Esophagus (tissue), 2 donors: ENCODE measurements at regions not wholly inside any gene's neighbourhood (a gene's known extent, or its start where the extent isn't known, plus 50 kb on each side); places are given as distances from the start of the nearest gene placed in this dataset.
A peak's percentile ranks its signal among the peaks of the same experiment; 100 is the strongest.
"Not testable (repeated sequence)": the region's sequence is repeated elsewhere in the genome, so short reads cannot be mapped to it uniquely, and the experiment has no call there.

Experiments used
- H3K27ac ChIP-seq, 2 donors: one replicate each; pipeline ENCODE4 v1.5.1; 2013; ENCODE audit warnings: low read depth in 2 of 2, mild to moderate bottlenecking in 2 of 2, inconsistent platforms in 1 of 2, low read length in 1 of 2, moderate library complexity in 1 of 2
- H3K27me3 ChIP-seq, 2 donors: one replicate each; pipeline ENCODE4 v1.6.1; 2013; ENCODE audit warnings: low read length in 2 of 2, control low read depth in 1 of 2, mild to moderate bottlenecking in 1 of 2; ENCODE audit not compliant: insufficient read depth in 2 of 2, control insufficient read depth in 1 of 2
- H3K36me3 ChIP-seq, 2 donors: one replicate each; pipeline ENCODE4 v1.6.1; 2013; ENCODE audit warnings: low read length in 1 of 2; ENCODE audit not compliant: control insufficient read depth in 2 of 2, insufficient read depth in 2 of 2
- H3K4me1 ChIP-seq, 2 donors: one replicate each; pipeline ENCODE4 v1.6.1; 2013; ENCODE audit warnings: low read length in 1 of 2; ENCODE audit not compliant: control insufficient read depth in 2 of 2, insufficient read depth in 2 of 2
- H3K4me3 ChIP-seq, 2 donors: one replicate each; pipeline ENCODE4 v1.5.1; 2013; ENCODE audit warnings: low read length in 2 of 2, mild to moderate bottlenecking in 2 of 2, low read depth in 1 of 2, moderate library complexity in 1 of 2
- H3K9me3 ChIP-seq, 2 donors: one replicate each; pipeline ENCODE4 v1.6.1; 2013; ENCODE audit warnings: mild to moderate bottlenecking in 2 of 2, low read depth in 1 of 2, low read length in 1 of 2, moderate library complexity in 1 of 2; ENCODE audit not compliant: control insufficient read depth in 2 of 2, insufficient read depth in 1 of 2
- WGBS, 2 donors: extraction: QIAGEN DNeasy Blood & Tissue Kit; methylation state at CpG; one replicate each; pipeline ENCODE4 v1.1.7; 2013; 5-methylcytosine and 5-hydroxymethylcytosine counted together
- donor health status: healthy with polysubstance abuse.
- donor health status: Bipolar disorder and iron deficiency.

- not testable (repeated sequence) for H3K27ac ChIP-seq, H3K4me1 ChIP-seq, H3K4me3 ChIP-seq, H3K36me3 ChIP-seq, H3K9me3 ChIP-seq, H3K27me3 ChIP-seq
- WGBS, 2 donors, result 86 to 89% methylated on average over 8 of the region's 8 CpGs
These were observed 138.0 kb downstream of the OR2B2 start for GRCh38 chr6:27774264-27774600.

DNA sequence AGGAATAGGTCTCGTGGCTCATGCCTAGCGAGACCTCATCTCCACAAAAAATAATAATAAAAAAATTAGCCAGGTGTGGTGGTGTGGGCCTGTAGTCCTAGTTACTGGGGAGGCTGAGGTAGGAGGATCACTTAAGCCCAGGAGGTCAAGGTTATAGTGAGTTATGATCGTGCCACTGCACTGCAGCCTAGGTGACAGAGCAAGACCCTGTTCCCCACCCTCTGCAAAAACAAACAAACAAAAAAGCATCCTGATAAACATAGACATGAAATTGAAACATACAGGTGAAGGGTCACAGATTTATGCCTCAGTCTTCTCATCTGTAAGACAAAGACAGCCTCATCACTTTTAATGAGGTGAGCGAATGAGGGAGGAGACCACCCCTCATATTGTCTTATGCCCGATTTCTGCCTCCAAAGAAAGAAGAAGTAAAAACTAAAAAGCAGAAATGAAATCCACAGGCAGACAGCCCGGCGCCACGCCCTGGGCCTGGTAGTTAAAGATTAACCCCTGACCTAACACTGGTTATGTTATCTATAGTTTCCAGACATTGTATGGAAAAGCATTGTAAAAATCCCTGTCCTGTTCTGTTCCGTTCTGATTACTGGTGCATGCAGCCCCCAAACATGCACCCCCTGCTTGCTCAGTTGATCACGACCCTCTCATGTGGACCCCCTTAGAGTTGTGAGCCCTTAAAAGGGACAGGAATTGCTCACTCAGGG, 138.5 kb downstream of the OR2B2 start:
- not testable (repeated sequence) for H3K27ac ChIP-seq, H3K27me3 ChIP-seq, H3K4me1 ChIP-seq, H3K4me3 ChIP-seq, H3K36me3 ChIP-seq, H3K9me3 ChIP-seq
- WGBS, 2 donors, result 76 to 86% methylated on average over 10 of the region's 10 CpGs

- Histone ChIP-seq H3K36me3 (no peaks in the 10 kb centered on the region), H3K27me3 (no peaks in the 10 kb centered on the region), H3K9me3 (no peaks in the 10 kb centered on the region), H3K4me3 (no peak overlapping the region), H3K27ac (peak overlapping the region in 1 of 2 donors; percentile 28), H3K4me1 (no peaks in the 10 kb centered on the region)
- 13 to 14% methylated on average over 33 of the region's 33 CpGs for WGBS, 2 donors
These were observed 139.8 kb downstream of the OR2B2 start for GRCh38 chr6:27772261-27773001.

DNA sequence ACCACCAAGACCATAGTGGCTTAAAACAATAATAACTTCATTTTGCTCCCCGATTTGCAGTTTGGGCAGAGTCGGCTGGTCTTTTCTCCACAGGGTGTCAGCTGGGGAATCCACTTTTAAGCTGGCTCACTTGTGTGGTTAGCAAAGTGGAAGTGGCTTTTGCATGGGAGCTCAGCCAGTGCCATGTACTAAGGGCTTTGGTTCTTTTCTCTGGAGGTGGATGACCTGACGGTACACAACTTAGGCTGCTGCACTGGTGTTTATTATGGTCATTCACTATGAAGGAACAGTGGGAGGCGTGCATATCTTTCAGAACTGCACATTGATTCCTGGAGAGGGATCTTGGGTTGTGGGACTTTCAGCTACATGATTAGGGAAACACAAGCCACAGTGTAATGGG, 141.0 kb downstream of the OR2B2 start:
- H3K27ac ChIP-seq, result no peak overlapping the region
- no peak overlapping the region for H3K4me3 ChIP-seq
- no peaks in the 10 kb centered on the region for H3K27me3 ChIP-seq
- 74 to 76% methylated on average over 4 of the region's 4 CpGs for WGBS, 2 donors
- H3K9me3 ChIP-seq, result no peaks in the 10 kb centered on the region
- no peaks in the 10 kb centered on the region for H3K36me3 ChIP-seq
- no peaks in the 10 kb centered on the region for H3K4me1 ChIP-seq

DNA sequence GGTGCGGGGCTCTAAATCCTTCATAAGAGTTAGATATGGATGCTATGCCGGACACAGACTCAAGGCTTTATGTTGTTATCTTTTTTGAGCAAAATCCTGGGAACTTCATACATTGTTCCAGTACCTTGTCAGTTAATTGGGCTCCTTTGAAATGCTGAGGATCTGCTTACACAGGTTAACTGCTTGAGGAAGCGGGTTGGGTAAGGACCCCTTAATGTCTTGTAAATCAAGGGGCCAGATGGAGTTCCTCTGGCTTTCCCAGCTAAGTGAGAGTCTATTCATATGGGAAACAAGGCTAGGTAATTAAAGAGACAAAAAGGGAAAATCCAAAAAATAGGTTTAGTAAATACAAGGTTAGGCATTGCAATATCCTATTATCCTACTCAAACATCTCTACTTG, 141.5 kb downstream of the OR2B2 start:
- no peaks in the 10 kb centered on the region for H3K4me1 ChIP-seq
- H3K27me3 ChIP-seq, result no peaks in the 10 kb centered on the region
- H3K4me3 ChIP-seq, result no peak overlapping the region
- H3K27ac ChIP-seq, result no peak overlapping the region
- H3K36me3 ChIP-seq, result no peaks in the 10 kb centered on the region
- H3K9me3 ChIP-seq, result no peaks in the 10 kb centered on the region
- WGBS, 2 donors, result 85 to 88% methylated on average over 3 of the region's 3 CpGs

DNA sequence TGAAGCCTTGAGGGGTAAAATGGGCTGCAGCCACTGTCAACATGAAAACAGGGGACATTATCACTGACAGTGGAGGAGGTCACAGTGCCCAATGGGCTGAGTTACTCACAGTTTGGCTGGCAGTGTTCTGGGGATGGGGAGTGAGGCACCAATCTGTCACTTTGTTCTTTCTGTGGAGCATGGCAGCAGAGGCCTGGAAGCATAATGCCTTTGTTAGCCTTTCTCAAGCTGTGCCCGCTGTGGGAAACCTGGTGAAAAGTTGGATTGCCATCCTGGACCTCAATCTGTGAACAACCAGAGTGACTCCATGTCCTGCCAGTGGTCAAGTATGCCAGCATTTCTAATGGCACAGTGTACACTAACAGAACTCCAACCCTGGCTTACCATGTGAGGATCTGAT, 143.6 kb downstream of the OR2B2 start:
- Histone ChIP-seq H3K36me3 (no peaks in the 10 kb centered on the region), H3K27me3 (no peaks in the 10 kb centered on the region), H3K4me1 (no peaks in the 10 kb centered on the region), H3K9me3 (no peaks in the 10 kb centered on the region), H3K27ac (no peak overlapping the region), H3K4me3 (no peak overlapping the region)
- 95 to 100% methylated on average over 1 of the region's 1 CpG for WGBS, 2 donors

- Histone ChIP-seq H3K27me3 (no peaks in the 10 kb centered on the region), H3K4me3 (no peak overlapping the region), H3K4me1 (no peaks in the 10 kb centered on the region), H3K27ac (no peak overlapping the region), H3K9me3 (no peaks in the 10 kb centered on the region), H3K36me3 (no peaks in the 10 kb centered on the region)
- WGBS, 2 donors, result 91 to 96% methylated on average over 1 of the region's 1 CpG
These were observed 144.3 kb downstream of the OR2B2 start for GRCh38 chr6:27767851-27768250.

GRCh38 chr6:27766405-27766804, 145.8 kb downstream of the OR2B2 start:
- no peak overlapping the region for H3K27ac ChIP-seq
- H3K4me3 ChIP-seq, result no peak overlapping the region
- H3K4me1 ChIP-seq, result no peaks in the 10 kb centered on the region
- 93 to 94% methylated on average over 1 of the region's 1 CpG for WGBS, 2 donors
- no peaks in the 10 kb centered on the region for H3K9me3 ChIP-seq
- H3K36me3 ChIP-seq, result no peaks in the 10 kb centered on the region
- no peaks in the 10 kb centered on the region for H3K27me3 ChIP-seq

GRCh38 chr6:27765028-27765590, 147.1 kb downstream of the OR2B2 start:
- no peaks in the 10 kb centered on the region for H3K27me3 ChIP-seq
- H3K4me3 ChIP-seq, result no peak overlapping the region

DNA sequence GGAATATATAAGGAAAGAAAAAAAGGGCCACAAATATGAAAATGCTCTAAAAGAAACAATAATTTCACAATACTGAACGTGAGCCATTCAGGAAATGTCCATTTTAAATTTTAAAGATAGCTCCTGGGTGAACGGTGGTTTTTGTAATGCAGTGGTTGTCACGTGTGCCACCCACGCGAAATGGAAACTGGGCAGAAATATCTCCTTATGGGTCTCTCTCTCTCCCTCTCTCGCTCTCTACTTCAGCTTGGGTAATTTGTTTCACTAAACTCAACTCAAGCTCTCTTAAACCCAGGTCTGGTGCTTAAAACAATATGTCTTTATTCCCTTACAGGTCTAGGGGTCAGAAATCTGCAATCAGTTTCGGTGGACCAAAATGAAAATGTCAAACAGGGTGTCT, 150.8 kb downstream of the OR2B2 start:
- no peak overlapping the region for H3K27ac ChIP-seq
- H3K4me3 ChIP-seq, result no peak overlapping the region
- no peaks in the 10 kb centered on the region for H3K4me1 ChIP-seq
- no peaks in the 10 kb centered on the region for H3K9me3 ChIP-seq
- 51 to 62% methylated on average over 7 of the region's 7 CpGs for WGBS, 2 donors
- no peaks in the 10 kb centered on the region for H3K36me3 ChIP-seq
- H3K27me3 ChIP-seq, result no peaks in the 10 kb centered on the region

More at GRCh38 chr6:27765028-27765590, 147.1 kb downstream of the OR2B2 start:
- no peak overlapping the region for H3K27ac ChIP-seq
- H3K4me1 ChIP-seq, result no peaks in the 10 kb centered on the region
- no peaks in the 10 kb centered on the region for H3K9me3 ChIP-seq
- no peaks in the 10 kb centered on the region for H3K36me3 ChIP-seq
